ENCODE measurements at regions not wholly inside any gene's neighbourhood (a gene's known extent, or its start where the extent isn't known, plus 50 kb on each side); places are given as distances from the start of the nearest gene placed in this dataset.

- H3K4me3 ChIP-seq (ENCODE audit: control insufficient read depth, low read depth, low read length), result no peak overlapping the region
- TF ChIP-seq CTCF (conservative IDR thresholded peaks at IDR 0.05; ENCODE audit: control insufficient read depth, insufficient read depth, low read depth, low read length), result no peak
- DNase-seq (ENCODE audit: low read depth), result no peak
Observed at GRCh38 chr5:20497356-20497755, 509.4 kb upstream of the CDH18 start.

GRCh38 chr5:20494706-20495105 is 506.7 kb upstream of the CDH18 start:
- no peak for TF ChIP-seq CTCF (conservative IDR thresholded peaks at IDR 0.05; ENCODE audit: control insufficient read depth, insufficient read depth, low read depth, low read length)
- no peak for DNase-seq (ENCODE audit: low read depth)
- H3K4me3 ChIP-seq (ENCODE audit: control insufficient read depth, low read depth, low read length), result no peak overlapping the region

- no peak for TF ChIP-seq CTCF (conservative IDR thresholded peaks at IDR 0.05; ENCODE audit: control insufficient read depth, insufficient read depth, low read depth, low read length)
- DNase-seq (ENCODE audit: low read depth), result no peak
- no peak overlapping the region for H3K4me3 ChIP-seq (ENCODE audit: control insufficient read depth, low read depth, low read length)
Observed at GRCh38 chr5:20486826-20487225, 498.8 kb upstream of the CDH18 start.

- H3K4me3 ChIP-seq (ENCODE audit: control insufficient read depth, low read depth, low read length), result no peak overlapping the region
- no peak for DNase-seq (ENCODE audit: low read depth)
Observed at GRCh38 chr5:20476016-20476415, 488.0 kb upstream of the CDH18 start.

GRCh38 chr5:20470997-20471396 is 483.0 kb upstream of the CDH18 start:
- no peak for TF ChIP-seq CTCF (conservative IDR thresholded peaks at IDR 0.05; ENCODE audit: control insufficient read depth, insufficient read depth, low read depth, low read length)
- DNase-seq (ENCODE audit: low read depth), result no peak

More at GRCh38 chr5:20476016-20476415, 488.0 kb upstream of the CDH18 start:
- no peak for TF ChIP-seq CTCF (conservative IDR thresholded peaks at IDR 0.05; ENCODE audit: control insufficient read depth, insufficient read depth, low read depth, low read length)

GRCh38 chr5:20469792-20470191 is 481.8 kb upstream of the CDH18 start:
- no peak for DNase-seq (ENCODE audit: low read depth)
- H3K4me3 ChIP-seq (ENCODE audit: control insufficient read depth, low read depth, low read length), result no peak overlapping the region
- no peak for TF ChIP-seq CTCF (conservative IDR thresholded peaks at IDR 0.05; ENCODE audit: control insufficient read depth, insufficient read depth, low read depth, low read length)

More at GRCh38 chr5:20470997-20471396, 483.0 kb upstream of the CDH18 start:
- H3K4me3 ChIP-seq (ENCODE audit: control insufficient read depth, low read depth, low read length), result no peak overlapping the region

GRCh38 chr5:20469390-20469789 is 481.4 kb upstream of the CDH18 start:
- DNase-seq (ENCODE audit: low read depth), result no peak
- no peak overlapping the region for H3K4me3 ChIP-seq (ENCODE audit: control insufficient read depth, low read depth, low read length)
- TF ChIP-seq CTCF (conservative IDR thresholded peaks at IDR 0.05; ENCODE audit: control insufficient read depth, insufficient read depth, low read depth, low read length), result no peak
